IgD-negative memory B cell (primary cell): ENCODE measurements at regions not wholly inside any gene's neighbourhood (a gene's known extent, or its start where the extent isn't known, plus 50 kb on each side); places are given as distances from the start of the nearest gene placed in this dataset.

ENCODE experiments used
- H3K27ac Mint-ChIP-seq, 3 donors: one replicate each; pipeline ENCODE4 v1.8.0; 2020 to 2022; ENCODE audit warnings: mild to moderate bottlenecking in 3 of 3, mixed read lengths in 3 of 3, moderate library complexity in 1 of 3
- H3K27me3 Mint-ChIP-seq: one replicate; pipeline ENCODE4 v1.8.0; 2021; ENCODE audit warnings: mixed read lengths
- H3K36me3 Mint-ChIP-seq: one replicate; pipeline ENCODE4 v1.8.0; 2020; ENCODE audit warnings: mild to moderate bottlenecking, mixed read lengths
- H3K4me1 Mint-ChIP-seq, 3 donors: one replicate each; pipeline ENCODE4 v1.8.0; 2020 to 2022; ENCODE audit warnings: mixed read lengths in 3 of 3, mild to moderate bottlenecking in 1 of 3
- H3K4me3 Mint-ChIP-seq, 4 donors: one replicate each; pipeline ENCODE4 v1.8.0; 2020 to 2022; ENCODE audit warnings: mild to moderate bottlenecking in 4 of 4, mixed read lengths in 4 of 4, moderate library complexity in 3 of 4
- H3K9me3 Mint-ChIP-seq, 3 donors: one replicate each; pipeline ENCODE4 v1.8.0; 2020 to 2021; ENCODE audit warnings: mixed read lengths in 3 of 3, mild to moderate bottlenecking in 1 of 3

DNA sequence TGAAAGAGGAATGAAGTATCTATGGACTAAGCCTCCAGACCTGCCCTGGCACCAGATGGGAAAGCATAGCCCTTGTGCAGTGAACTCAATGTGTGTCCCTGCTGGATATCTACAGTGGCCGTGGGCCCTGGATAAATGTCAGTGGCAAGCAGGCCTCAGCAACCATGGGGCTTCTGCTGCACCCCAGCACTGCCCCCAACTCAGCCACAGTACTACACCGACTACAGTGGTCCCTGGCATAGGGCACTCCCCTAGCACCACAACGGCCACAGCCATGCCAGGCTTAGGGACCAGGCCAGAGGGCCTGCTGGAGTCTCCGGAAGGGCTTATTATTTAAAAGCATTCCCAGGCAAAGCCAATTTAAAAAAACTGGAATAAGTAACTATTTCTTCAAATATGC, 459.1 kb downstream of the SH2D1A start:
- Mint-ChIP-seq H3K4me3 (no peak overlapping the region), H3K4me1 (no peaks in the 10 kb centered on the region), H3K27ac (no peak overlapping the region), H3K27me3 (no peaks in the 10 kb centered on the region), H3K9me3 (peaks cover 0 to 11% (median 8%) of the 10 kb centered on the region in 3 donors), H3K36me3 (no peaks in the 10 kb centered on the region)

DNA sequence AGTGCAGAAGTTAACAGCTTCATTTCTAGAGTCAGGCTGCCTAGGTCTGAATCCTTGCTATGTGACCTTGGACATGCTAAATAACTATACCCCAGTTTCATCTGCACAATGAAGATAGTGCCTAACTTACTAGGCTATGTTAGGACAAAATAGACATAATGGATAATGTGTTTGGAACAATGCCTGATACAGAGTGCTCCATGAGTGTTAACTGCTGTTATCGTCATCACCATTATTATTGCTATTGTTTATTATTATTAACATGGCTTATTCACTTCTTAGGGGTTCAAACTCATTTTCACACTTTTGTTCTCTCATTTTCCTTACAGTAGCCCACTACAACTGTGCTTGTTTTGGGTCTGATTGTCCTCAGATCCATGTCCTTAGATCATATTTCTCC, 467.7 kb downstream of the SH2D1A start:
- no peaks in the 10 kb centered on the region for H3K27me3 Mint-ChIP-seq
- H3K4me3 Mint-ChIP-seq: no peak overlapping the region
- no peaks in the 10 kb centered on the region for H3K4me1 Mint-ChIP-seq
- no peak overlapping the region for H3K27ac Mint-ChIP-seq
- H3K36me3 Mint-ChIP-seq: no peaks in the 10 kb centered on the region
- H3K9me3 Mint-ChIP-seq: peaks cover 0 to 7% (median 2%) of the 10 kb centered on the region in 3 donors

DNA sequence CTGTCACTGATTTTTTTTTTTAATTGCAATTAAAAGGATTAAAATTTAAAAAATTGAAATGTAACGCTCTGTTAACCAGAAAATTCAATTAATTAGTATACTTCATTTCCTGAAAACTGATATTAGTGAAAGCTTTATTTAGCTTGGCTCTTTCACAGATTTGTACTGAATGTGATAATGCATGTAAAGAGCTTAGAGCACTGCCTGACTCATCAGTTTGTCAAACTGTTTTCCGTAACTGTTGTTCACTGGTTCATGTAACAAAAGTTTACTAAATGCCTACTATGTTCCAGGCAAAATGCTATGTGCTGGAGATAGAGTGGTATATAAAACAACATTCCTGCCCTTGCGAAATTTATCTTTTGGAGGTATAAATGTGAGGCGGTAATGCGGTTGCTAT, 471.7 kb downstream of the SH2D1A start:
- Mint-ChIP-seq H3K4me1 (no peaks in the 10 kb centered on the region), H3K27me3 (no peaks in the 10 kb centered on the region), H3K4me3 (no peak overlapping the region), H3K27ac (no peak overlapping the region), H3K9me3 (peaks cover 0 to 10% (median 2%) of the 10 kb centered on the region in 3 donors), H3K36me3 (no peaks in the 10 kb centered on the region)

DNA sequence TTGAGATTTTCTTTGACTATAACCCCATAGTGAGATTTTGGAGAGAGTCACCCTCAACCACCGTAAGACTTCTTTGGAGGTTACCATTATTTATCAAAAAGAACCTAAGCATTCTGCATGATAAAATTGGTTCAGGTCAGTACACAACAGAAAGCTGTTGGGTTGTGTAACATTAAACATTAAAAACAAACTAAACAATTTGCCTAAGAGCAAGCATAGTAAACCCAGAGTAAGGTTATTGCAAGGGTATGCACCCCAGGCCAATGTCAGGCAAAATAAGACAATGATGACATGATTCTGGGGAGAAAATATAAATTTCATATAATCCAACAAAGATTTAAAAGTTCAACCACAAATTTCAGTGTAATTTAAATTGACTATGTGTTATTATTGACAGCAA, 472.4 kb downstream of the SH2D1A start:
- H3K9me3 Mint-ChIP-seq: peaks cover 0 to 10% (median 2%) of the 10 kb centered on the region in 3 donors
- H3K36me3 Mint-ChIP-seq: no peaks in the 10 kb centered on the region
- no peaks in the 10 kb centered on the region for H3K4me1 Mint-ChIP-seq
- H3K27me3 Mint-ChIP-seq: no peaks in the 10 kb centered on the region
- no peak overlapping the region for H3K27ac Mint-ChIP-seq
- no peak overlapping the region for H3K4me3 Mint-ChIP-seq

DNA sequence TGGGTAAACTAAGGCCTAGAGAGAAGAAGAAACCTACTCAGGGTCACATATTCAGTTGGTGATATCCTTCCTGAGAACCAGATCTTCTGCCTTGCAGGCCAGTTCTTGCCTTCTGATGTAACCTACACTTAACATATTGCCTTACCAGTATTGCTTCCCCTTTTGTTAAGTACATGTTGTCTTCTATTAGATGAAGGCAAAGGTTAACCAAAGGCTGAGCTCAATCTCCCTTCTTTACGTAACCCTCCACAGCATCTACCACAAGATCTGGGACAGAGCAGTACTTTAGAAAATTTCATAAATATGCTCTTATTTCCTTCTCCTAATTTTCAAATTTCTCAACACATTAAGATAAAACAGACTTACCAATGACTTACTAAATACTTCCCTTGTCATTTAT, 474.4 kb downstream of the SH2D1A start:
- no peaks in the 10 kb centered on the region for H3K36me3 Mint-ChIP-seq
- H3K27ac Mint-ChIP-seq: no peak overlapping the region
- H3K4me1 Mint-ChIP-seq: no peaks in the 10 kb centered on the region
- no peak overlapping the region for H3K4me3 Mint-ChIP-seq
- H3K27me3 Mint-ChIP-seq: no peaks in the 10 kb centered on the region
- peaks cover 0 to 10% (median 0%) of the 10 kb centered on the region in 3 donors for H3K9me3 Mint-ChIP-seq

DNA sequence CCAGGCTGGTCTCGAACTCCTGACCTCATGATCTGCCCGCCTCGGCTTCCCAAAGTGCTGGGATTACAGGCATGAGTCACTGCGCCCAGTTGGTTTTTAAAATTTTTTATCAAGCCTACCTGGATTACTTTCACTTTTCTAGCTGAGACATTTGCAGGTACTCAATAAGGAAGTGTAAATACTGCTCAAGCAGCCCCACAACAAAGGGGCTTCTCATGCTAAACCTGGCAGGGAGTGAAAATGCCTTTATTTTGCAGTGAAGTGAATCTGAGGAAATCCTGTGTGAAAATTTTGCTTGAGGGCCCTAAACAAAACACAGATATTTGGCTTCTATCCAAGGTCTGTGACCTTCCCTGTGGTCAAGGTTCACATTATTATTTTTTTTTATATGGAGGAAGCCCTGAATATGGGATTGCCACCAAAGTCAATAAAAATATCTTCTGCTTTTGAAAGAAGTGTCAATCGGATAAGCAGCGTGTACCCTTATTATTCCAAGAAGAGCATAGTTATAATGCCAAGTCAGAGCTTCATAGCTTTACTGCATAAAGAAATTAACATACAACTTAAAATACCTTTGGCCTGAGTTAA, 481.0 kb downstream of the SH2D1A start:
- Mint-ChIP-seq H3K27me3 (no peaks in the 10 kb centered on the region), H3K4me3 (no peak overlapping the region), H3K9me3 (peaks cover 1 to 11% (median 3%) of the 10 kb centered on the region in 3 donors), H3K36me3 (peaks cover 1% of the 10 kb centered on the region), H3K4me1 (peaks cover 0 to 3% (median 3%) of the 10 kb centered on the region in 3 donors), H3K27ac (no peak overlapping the region)

DNA sequence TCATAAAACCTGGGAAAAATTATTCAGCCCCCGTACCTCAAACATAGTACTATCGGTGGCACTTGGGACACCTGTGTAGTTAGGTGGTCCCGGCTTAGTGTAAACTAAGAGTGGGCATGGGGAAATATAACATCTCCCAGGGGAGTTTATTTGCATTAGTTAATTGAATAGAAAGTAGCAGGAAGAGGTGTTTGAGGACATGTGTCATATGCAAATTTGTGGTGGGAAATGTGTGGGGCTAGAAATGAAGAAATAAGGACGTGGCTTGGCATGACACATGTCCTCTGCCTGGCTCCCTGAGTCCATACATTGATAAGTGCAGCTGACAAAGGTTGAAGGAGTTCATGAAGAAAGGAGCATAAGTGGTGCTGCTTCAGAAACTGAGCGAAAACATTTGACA, 483.6 kb downstream of the SH2D1A start:
- H3K9me3 Mint-ChIP-seq: peaks cover 1 to 14% (median 3%) of the 10 kb centered on the region in 3 donors
- H3K36me3 Mint-ChIP-seq: peaks cover 1% of the 10 kb centered on the region
- H3K27me3 Mint-ChIP-seq: no peaks in the 10 kb centered on the region
- H3K4me1 Mint-ChIP-seq: peaks cover 0 to 3% (median 3%) of the 10 kb centered on the region in 3 donors
- no peak overlapping the region for H3K27ac Mint-ChIP-seq
- H3K4me3 Mint-ChIP-seq: no peak overlapping the region

DNA sequence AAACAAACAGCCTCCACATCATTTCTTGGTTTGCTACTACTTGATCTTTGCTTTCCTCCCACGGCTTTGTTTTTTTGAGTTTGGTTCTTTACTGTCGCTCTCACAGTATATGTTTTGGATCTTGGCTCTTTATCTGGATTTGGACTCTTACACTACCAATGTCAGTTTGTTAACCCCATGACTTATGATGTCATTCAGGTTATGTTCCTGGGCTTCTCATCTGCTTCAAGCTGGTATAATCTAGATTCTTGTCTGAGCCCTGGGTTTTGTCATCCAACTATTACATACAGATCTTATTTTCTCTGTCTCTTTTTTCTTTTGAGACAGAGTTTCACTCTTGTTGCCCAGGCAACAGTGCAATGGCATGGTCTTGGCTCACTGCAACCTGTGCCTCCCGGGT, 482.9 kb upstream of the TEX13C start:
- Mint-ChIP-seq H3K27me3 (no peaks in the 10 kb centered on the region), H3K4me3 (no peak overlapping the region), H3K4me1 (no peaks in the 10 kb centered on the region), H3K27ac (no peak overlapping the region), H3K9me3 (peaks cover 0 to 7% (median 2%) of the 10 kb centered on the region in 3 donors), H3K36me3 (no peaks in the 10 kb centered on the region)

DNA sequence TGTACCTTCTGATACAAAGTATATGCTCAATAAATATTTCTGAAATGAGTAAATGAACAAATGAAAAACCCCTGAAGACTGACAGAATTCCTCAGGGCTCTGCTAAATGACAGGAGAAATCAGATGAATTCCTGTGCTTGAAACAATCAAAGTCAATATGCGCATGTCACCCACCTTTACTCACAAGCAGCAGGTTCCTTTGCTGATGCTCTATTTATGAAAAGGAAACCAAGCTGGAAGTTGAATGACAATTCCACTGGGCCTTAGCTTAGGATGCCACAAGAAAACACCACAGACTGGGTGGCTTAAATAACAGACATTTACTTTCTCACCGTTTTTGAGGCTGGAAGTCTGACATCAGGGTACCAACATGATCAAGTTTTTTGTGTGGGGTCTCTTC, 477.5 kb upstream of the TEX13C start:
- Mint-ChIP-seq H3K27me3 (no peaks in the 10 kb centered on the region), H3K4me3 (no peak overlapping the region), H3K27ac (no peak overlapping the region), H3K9me3 (peaks cover 0 to 8% (median 1%) of the 10 kb centered on the region in 3 donors), H3K36me3 (no peaks in the 10 kb centered on the region), H3K4me1 (no peaks in the 10 kb centered on the region)

DNA sequence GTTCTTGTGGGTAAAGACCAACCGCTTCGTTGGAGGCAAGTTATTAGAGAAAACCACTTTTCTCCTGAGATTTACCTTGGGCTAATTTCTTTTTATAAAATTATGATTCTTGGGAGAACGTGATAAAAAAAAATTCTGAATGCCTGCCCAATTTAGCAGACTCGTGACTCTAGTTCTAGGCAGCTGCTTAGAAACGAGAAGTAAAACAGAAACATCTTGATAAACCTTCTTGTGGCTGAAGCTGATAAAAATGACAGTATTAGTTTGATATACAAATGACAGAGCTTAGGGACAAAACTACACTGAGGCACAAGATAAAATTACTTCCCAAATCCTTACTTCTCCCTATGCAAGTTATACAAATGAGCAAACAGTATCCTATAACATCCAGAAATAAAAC, 458.9 kb upstream of the TEX13C start:
- Mint-ChIP-seq H3K4me3 (no peak overlapping the region), H3K27me3 (no peaks in the 10 kb centered on the region), H3K36me3 (no peaks in the 10 kb centered on the region), H3K9me3 (peaks cover 0 to 19% (median 2%) of the 10 kb centered on the region in 3 donors), H3K4me1 (peaks cover 0 to 1% (median 0%) of the 10 kb centered on the region in 3 donors), H3K27ac (no peak overlapping the region)

DNA sequence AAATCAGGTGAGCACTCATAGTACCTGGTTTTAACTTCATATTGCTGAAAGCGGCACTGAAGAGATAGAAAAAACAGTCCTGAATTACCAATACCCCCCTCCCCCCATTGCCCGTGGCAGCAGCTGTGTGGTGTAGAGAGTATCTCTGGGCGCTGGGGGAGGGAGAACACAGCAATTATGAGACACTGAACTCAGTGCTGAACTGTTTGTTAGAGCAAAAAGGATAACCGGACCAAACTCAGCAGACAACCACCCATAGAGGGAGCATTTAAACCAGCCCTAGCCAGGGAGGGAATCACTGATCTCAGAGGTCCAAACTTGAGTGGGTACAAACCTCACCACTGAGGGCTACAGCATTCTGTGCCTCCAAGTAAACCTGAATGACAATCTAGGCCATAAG, 457.4 kb upstream of the TEX13C start:
- no peak overlapping the region for H3K4me3 Mint-ChIP-seq
- peaks cover 0 to 22% (median 2%) of the 10 kb centered on the region in 3 donors for H3K9me3 Mint-ChIP-seq
- no peak overlapping the region for H3K27ac Mint-ChIP-seq
- H3K36me3 Mint-ChIP-seq: no peaks in the 10 kb centered on the region
- H3K4me1 Mint-ChIP-seq: peaks cover 0 to 1% (median 0%) of the 10 kb centered on the region in 3 donors
- no peaks in the 10 kb centered on the region for H3K27me3 Mint-ChIP-seq

DNA sequence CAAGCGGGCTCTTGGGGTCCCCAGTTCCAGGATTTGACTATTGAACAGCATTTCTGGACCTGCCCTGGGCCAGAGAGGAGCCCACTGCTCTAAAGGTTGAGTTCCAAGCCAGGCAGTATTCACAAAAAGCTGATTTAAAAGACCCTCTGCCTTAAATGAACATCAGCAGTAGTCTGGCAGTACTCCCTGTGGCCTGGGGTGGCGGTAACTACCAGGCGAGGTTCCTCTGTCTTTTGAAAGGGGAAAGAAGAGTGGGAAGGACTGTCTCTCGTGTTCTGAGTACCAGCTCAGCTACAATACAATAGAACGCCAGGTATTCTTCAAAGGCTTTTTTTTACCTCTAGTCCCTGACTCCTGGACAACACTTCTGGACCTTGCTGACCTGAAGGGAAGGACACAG, 456.4 kb upstream of the TEX13C start:
- H3K27me3 Mint-ChIP-seq: no peaks in the 10 kb centered on the region
- H3K4me3 Mint-ChIP-seq: no peak overlapping the region
- H3K4me1 Mint-ChIP-seq: peaks cover 0 to 1% (median 0%) of the 10 kb centered on the region in 3 donors
- H3K9me3 Mint-ChIP-seq: peaks cover 0 to 26% (median 6%) of the 10 kb centered on the region in 3 donors
- H3K36me3 Mint-ChIP-seq: no peaks in the 10 kb centered on the region
- H3K27ac Mint-ChIP-seq: no peak overlapping the region

DNA sequence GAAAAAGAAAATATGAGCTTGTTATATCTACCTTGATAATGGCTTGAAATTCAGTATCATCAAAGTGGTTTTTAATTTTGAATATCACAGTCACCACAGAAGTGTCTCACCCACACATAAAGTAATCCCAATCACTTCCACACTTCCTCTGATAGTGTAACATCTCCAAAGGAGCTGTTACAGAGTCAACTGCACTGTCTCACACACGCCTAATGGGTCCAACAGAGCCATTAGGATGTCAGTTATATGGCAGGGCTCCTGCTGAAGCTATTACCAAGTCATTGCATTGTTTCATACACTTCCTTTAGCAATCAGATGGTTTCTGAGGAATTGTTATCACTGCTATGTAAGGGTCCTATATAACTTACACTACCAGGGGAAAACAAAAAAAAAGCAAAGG, 432.1 kb upstream of the TEX13C start:
- Mint-ChIP-seq H3K9me3 (no peaks in the 10 kb centered on the region), H3K4me3 (no peak overlapping the region), H3K27me3 (no peaks in the 10 kb centered on the region), H3K36me3 (no peaks in the 10 kb centered on the region), H3K4me1 (no peaks in the 10 kb centered on the region), H3K27ac (no peak overlapping the region)

DNA sequence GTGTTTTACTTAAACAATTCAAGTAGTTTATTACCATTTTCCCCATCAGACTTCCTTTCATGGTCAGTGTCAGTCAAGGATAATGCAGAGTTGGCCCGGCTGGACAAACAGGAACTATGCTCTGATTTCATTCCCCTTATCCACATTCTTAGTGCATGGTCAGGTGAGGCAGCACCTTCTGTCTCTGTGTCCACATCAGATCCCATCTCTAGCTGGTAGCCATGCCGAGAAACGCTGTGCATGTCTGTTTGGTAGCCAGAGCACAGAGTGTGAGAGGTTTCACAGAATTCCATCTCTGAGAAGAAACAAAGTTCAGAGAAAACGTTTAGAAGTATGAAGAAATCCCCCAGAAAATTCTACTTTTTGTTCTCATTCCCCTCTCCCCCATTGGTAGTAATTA, 423.7 kb upstream of the TEX13C start:
- Mint-ChIP-seq H3K27ac (no peak overlapping the region), H3K4me3 (no peak overlapping the region), H3K4me1 (peaks cover 0 to 1% (median 0%) of the 10 kb centered on the region in 3 donors), H3K27me3 (no peaks in the 10 kb centered on the region), H3K36me3 (no peaks in the 10 kb centered on the region), H3K9me3 (peaks cover 0 to 4% (median 2%) of the 10 kb centered on the region in 3 donors)

DNA sequence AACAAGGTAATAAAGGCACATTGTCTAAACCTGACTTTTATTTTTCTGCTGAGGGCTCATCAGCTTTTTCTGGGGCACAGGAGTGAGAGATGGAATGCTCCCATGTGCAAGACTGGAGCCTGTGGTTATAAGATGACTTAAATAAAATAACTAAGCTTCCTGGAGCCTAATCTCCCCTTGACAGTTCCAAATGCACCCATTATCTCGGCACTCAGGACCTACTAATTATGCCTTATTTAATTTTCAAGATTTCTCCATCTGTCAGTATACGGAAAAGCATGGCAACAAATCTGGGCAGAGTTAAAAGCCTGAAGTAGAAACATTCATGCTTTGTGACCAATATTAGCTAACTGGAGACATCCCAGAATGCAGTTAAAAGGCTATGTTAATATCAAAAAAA, 416.7 kb upstream of the TEX13C start:
- Mint-ChIP-seq H3K4me1 (no peaks in the 10 kb centered on the region), H3K9me3 (peaks cover 2 to 9% (median 5%) of the 10 kb centered on the region in 3 donors), H3K27me3 (no peaks in the 10 kb centered on the region), H3K36me3 (no peaks in the 10 kb centered on the region), H3K27ac (no peak overlapping the region), H3K4me3 (no peak overlapping the region)

DNA sequence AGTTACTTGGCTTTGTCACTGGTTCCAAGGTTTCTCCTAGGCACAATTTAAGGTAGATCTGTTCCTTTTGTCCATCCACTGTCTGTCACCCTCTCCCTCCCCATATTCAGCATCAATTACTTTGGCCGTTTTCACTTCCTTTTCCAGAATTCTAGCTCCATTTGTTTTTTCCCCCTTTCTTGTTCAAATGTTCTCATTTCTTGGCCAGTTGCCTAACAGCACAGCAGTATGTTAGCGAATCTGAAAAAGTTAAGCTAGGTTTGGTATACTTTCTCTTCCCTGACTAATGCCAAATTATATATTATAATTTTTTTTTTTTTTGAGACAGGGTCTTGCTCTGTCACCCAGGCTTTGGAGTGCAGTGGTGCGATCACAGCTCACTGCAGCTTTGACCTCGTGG, 409.1 kb upstream of the TEX13C start:
- Mint-ChIP-seq H3K27me3 (no peaks in the 10 kb centered on the region), H3K4me3 (no peak overlapping the region), H3K9me3 (peaks cover 2 to 9% (median 2%) of the 10 kb centered on the region in 3 donors), H3K27ac (no peak overlapping the region), H3K36me3 (no peaks in the 10 kb centered on the region), H3K4me1 (no peaks in the 10 kb centered on the region)
